GM19452 (cell line): ENCODE measurements at regions not wholly inside any gene's neighbourhood (a gene's known extent, or its start where the extent isn't known, plus 50 kb on each side); places are given as distances from the start of the nearest gene placed in this dataset.
A peak's percentile ranks its signal among the peaks of the same experiment; 100 is the strongest.

Experiments used
- ATAC-seq: cut with Tn5 transposase; IDR thresholded peaks from one replicate; pipeline ENCODE4 v1.9.1; 2021; ENCODE audit not compliant: unreplicated experiment

DNA sequence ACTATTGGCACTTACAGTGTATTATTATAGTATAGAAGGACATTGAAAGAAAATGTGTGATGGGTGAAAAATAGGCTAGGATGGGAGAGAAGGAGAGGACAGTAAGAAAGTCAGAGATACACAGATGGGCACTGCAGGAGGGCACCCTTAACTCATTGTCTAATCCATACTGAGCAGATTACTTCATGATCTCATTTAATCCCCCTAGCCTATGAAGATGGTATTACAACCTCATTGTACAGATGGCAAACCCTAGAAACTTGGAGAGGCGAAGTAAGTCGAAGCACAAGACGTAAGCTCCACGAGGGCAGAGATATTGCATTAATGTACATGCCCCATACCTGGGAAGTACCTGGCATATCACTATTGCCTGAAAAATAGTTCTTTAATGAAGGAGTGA is 346.9 kb upstream of the DAB1 start:
- no peak for ATAC-seq

DNA sequence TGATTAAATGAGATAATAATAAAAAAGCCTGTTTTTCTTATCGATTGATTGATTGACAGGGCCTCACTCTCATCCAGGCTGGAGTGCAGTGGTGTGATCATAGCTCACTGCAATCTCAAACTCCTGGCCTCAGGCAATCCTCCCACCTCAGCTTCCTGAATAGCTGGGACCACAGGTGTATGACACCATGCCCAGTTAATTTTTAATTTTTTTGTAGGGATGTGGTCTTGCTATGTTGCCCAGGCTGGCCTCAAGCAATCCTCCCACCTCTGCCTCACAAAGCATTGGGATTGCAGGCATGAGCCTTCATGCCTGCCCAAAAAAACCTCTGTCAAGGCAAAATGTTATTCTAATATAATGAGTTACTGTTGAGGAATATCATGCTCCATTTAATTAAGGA is 346.4 kb upstream of the DAB1 start:
- no peak for ATAC-seq

GRCh38 chr1:57761628-57762027 is 337.8 kb upstream of the DAB1 start:
- ATAC-seq, result no peak

DNA sequence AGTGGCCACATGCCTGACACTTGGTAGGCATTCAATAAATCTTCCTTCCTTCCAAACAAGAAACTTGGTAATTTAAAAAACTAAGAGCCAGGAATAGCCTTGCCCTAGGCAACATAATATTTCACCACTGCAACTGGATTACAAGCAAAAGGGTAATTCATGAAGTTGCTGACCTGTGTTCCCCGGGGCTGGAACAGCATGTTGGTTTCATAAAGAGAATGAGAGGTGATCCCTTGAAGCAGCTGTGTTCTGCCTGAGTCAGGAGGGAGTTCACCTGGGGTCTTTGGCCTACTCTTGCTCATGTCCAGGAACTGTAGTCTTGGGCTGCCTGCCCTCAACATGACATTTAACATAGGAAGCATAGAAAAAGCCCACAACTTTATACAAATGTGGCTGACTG is 329.0 kb upstream of the DAB1 start:
- ATAC-seq, result no peak

DNA sequence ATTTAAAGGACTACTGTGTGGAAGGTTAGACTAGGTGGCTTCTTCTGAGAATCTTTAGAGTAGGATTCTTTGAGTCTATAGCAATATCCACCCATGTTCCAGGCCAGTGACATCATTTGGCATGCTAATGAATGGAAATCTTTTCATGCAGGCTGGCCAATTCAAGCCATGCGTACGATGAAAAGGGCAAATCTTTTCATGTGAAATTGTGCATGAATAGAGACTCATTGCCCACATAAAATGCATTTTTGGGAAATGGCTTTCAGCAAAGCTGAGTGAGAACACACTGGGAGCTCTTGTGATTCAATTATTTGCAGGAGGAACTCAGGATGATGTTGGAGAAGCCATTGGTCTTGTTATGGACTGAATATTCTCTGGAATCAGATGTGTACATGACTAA is 324.9 kb upstream of the DAB1 start:
- no peak for ATAC-seq

GRCh38 chr1:57747818-57748217 is 324.0 kb upstream of the DAB1 start:
- no peak for ATAC-seq

DNA sequence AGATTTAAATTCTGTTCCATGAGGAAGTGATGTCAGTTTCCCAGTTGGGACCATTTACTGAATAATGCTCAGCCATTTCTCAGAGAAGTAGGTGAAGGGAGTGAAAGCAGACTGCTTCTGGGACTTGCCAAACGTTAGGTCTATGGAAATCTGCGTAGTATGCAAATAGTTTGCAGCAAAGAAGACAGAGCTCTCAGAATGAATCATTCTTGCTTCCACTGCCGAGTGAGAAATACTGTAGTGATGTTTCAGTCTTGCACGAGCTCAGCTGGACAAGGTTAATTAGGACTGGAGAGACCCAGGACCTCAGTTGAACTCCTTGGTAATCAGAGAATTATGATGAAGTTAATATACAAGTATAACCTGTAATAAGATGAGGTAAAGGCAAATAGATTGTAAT is 317.7 kb upstream of the DAB1 start:
- ATAC-seq, result peak; percentile 75

DNA sequence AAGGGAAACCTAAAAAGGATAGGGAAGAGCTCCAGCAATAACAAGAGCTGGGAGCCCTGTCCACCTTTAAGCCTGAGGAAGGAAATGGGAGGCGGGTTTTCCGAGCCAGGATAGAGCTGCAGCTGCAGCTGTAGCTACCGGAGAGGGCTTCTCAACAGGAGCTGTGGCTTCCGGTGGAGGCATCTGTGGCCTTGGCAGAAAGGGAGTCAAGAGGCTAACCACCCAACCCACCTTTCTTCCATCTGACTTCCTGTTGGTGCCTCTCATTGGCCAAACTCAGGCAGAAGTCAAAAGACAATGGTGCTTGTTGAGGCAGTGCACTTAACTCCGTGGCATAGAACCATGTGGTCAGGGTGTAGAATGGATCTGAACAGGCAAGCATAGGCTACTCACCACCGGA is 313.1 kb upstream of the DAB1 start:
- no peak for ATAC-seq

DNA sequence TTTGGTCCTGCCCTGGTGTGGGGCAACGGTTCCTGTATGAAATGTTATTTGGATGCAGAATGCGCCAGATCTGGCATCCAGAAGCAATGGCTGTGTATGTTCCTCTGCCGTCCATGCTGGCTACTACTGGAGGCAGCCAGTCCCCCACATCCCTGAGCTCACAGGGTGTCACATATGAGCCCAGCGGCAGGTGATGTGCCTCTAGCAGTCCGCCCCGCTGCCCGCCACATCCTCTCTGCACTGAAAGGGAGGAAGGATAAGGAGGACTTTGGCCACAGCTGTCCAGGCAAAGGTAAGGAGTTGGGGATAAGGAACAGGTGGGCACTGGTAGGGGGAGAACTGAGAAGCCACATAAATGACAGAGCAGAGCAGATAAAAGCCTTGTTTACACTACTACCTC is 305.3 kb upstream of the DAB1 start:
- no peak for ATAC-seq

DNA sequence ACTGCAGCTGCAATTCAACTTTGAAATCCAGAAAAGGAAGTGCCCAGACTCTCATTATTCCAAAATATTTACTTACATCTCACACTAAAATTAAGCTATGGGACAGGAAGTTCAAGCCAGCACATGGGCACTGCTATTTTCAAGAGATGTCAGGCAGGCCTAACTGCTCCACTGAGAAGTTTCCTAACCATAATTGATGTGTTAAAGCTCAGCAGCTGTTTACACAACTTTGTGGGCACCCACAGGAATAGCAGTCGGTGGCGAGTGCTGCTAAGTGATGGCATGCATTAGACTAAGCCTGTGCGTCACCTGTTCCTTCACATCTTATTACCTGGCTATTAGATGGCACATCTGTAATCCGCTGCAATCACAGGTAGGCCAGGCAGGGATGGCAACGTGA is 303.3 kb upstream of the DAB1 start:
- ATAC-seq, result no peak

DNA sequence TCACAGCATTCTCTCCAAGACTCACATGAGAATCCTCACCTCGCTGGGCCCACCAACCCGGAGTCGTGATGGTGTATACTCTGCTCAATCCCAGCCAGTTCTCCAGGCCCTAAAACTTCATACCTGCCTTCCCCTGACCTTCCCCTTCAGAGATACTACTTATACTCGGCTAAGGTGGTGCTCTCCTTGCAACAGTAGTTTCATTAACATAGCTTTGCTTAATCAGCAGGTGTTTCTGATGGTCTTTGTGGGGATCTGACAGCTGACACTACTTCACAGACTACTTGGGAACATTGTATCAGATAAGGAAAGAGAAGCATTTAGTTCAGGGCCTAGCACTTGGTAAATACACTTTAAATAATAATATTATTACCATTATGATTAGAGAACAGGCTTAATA is 301.5 kb upstream of the DAB1 start:
- no peak for ATAC-seq

DNA sequence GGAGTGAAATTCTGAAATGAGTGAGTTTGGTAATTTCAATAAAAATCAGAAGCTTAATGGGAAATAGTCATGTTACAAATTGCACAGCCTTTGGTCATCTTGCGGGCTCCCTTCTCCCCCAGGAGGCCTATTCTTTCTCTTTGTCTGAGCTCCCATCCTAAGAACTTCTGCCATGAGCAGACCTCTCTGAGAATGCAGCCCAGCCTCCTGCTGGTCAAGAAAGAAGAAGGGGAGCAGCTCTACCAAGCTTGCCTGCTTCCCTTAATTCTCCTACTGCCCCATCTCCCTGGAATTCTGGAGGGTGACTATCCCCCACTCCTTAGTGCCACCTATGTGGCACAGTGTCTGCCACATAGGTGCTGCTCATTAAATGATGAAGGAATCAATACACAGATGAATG is 300.7 kb upstream of the DAB1 start:
- no peak for ATAC-seq

GRCh38 chr1:57722285-57722978 is 298.6 kb upstream of the DAB1 start:
- no peak for ATAC-seq

DNA sequence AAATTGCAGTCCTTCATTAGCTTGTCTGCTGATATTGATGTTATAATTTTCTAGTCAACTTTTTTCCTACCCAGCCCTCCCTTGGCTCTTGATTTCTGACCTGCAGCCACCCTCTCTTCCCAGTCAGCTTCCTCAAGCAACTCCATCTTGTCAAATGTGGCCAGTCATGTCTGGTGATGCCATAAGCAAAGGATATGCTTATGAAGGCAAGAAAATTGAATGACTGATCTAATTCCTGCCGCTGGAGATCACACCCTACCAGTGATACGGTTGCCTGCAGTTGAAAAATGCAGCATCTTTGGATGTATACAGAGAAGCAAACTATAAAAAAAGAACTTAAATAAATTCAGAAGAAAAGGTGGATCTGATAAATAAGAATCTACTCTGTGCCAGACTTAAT is 297.1 kb upstream of the DAB1 start:
- no peak for ATAC-seq

DNA sequence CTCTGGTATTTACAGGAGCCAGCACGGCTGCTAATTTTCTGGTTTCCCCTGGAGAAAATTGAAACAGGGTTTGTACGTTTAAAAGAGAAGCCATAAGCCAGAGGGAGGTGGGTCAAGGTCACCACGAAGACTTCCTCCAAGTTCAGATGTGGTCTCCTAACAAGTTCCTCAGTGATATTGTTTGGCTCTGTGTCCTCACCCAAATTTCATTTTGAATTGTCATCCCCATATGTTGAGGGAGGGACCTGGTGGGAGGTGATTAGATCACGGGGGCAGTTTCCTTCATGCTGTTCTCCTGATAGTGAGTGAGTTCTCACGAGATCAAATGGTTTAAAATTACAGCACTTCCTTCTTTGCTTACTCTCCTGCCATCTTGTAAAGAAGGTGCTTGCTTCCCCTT is 295.4 kb upstream of the DAB1 start:
- ATAC-seq, result no peak

- ATAC-seq, result no peak
Observed at GRCh38 chr1:57713501-57713900, 289.6 kb upstream of the DAB1 start.

GRCh38 chr1:57712846-57713245 is 289.0 kb upstream of the DAB1 start:
- ATAC-seq, result no peak

- ATAC-seq, result no peak
Observed at GRCh38 chr1:57711326-57711725, 287.5 kb upstream of the DAB1 start.

GRCh38 chr1:57707631-57708030 is 283.8 kb upstream of the DAB1 start:
- ATAC-seq, result no peak

DNA sequence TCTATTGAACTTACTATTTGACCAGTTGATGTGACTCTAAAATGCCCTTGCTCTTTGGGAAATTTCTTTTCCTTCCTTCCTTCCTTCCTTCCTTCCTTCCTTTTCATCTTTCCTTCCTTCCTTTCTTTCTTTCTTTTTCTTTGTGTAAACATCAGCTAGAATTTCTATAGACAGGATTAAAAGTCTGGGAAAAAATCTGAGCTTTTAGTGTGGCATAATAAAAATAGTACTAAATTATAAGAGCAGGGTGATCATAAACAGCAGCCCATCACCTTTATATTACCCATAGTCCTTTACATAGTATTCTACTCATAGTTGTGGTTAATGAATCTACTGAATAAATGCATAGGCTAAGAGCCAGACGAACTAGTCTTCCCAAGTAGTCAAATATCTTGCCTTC is 281.0 kb upstream of the DAB1 start:
- ATAC-seq, result no peak

DNA sequence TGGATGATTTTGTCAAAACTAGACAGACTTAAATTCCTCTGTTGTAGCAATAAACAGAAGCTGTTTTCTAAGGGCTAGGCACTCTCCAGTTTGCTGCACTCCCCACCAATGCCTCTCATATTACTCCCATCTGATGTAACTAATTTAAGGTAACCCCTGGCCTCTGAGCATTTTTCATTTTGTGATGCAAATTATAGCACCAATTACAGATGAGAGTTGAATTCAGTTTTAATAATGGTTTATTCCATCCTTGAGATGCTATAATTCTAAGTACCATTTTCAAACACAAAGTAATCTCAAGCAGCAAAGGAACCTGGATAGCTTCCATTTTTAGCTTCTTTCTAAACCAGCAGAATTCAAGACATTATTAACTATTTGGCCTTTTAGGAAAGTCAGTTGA is 280.4 kb upstream of the DAB1 start:
- no peak for ATAC-seq

- ATAC-seq, result no peak
Observed at GRCh38 chr1:57696904-57697303, 273.0 kb upstream of the DAB1 start.

- ATAC-seq, result no peak
Observed at GRCh38 chr1:57696043-57696442, 272.2 kb upstream of the DAB1 start.

- ATAC-seq, result no peak
Observed at GRCh38 chr1:57686306-57686705, 262.4 kb upstream of the DAB1 start.
